ENCODE measurements at regions not wholly inside any gene's neighbourhood (a gene's known extent, or its start where the extent isn't known, plus 50 kb on each side); places are given as distances from the start of the nearest gene placed in this dataset.

GRCh38 chr2:213229814-213230213, 54.5 kb upstream of the SPAG16 start:
- peaks cover 22% of the 10 kb centered on the region for H3K4me1 ChIP-seq (ENCODE audit: control insufficient read depth, low read depth, low read length)
- no peaks in the 10 kb centered on the region for H3K36me3 ChIP-seq (ENCODE audit: control insufficient read depth, low read depth, low read length)
- no peak overlapping the region for H3K4me3 ChIP-seq (ENCODE audit: low read length)
- H3K9me3 ChIP-seq (ENCODE audit: control insufficient read depth, low read depth, low read length), result no peaks in the 10 kb centered on the region
- H3K27ac ChIP-seq (ENCODE audit: low read length), result no peak overlapping the region
- H3K9ac ChIP-seq (ENCODE audit: low read length), result no peak overlapping the region
- H3K27me3 ChIP-seq (ENCODE audit: control insufficient read depth, insufficient read depth, low read length), result no peaks in the 10 kb centered on the region

GRCh38 chr2:213231966-213232365, 52.3 kb upstream of the SPAG16 start:
- H3K27ac ChIP-seq (ENCODE audit: low read length), result no peak overlapping the region
- no peak overlapping the region for H3K4me3 ChIP-seq (ENCODE audit: low read length)
- no peaks in the 10 kb centered on the region for H3K9me3 ChIP-seq (ENCODE audit: control insufficient read depth, low read depth, low read length)
- no peaks in the 10 kb centered on the region for H3K27me3 ChIP-seq (ENCODE audit: control insufficient read depth, insufficient read depth, low read length)
- H3K4me1 ChIP-seq (ENCODE audit: control insufficient read depth, low read depth, low read length), result peaks cover 26% of the 10 kb centered on the region
- H3K9ac ChIP-seq (ENCODE audit: low read length), result no peak overlapping the region
- H3K36me3 ChIP-seq (ENCODE audit: control insufficient read depth, low read depth, low read length), result no peaks in the 10 kb centered on the region

GRCh38 chr2:213232649-213233437, 51.4 kb upstream of the SPAG16 start:
- Histone ChIP-seq H3K27me3 (ENCODE audit: control insufficient read depth, insufficient read depth, low read length) (no peaks in the 10 kb centered on the region), H3K27ac (ENCODE audit: low read length) (no peak overlapping the region), H3K4me1 (ENCODE audit: control insufficient read depth, low read depth, low read length) (peaks cover 26% of the 10 kb centered on the region), H3K4me3 (ENCODE audit: low read length) (peak overlapping the region; percentile 9), H3K36me3 (ENCODE audit: control insufficient read depth, low read depth, low read length) (no peaks in the 10 kb centered on the region), H3K9me3 (ENCODE audit: control insufficient read depth, low read depth, low read length) (no peaks in the 10 kb centered on the region), H3K9ac (ENCODE audit: low read length) (no peak overlapping the region)

- Histone ChIP-seq H3K4me3 (ENCODE audit: low read length) (peak overlapping the region; percentile 9), H3K9ac (ENCODE audit: low read length) (no peak overlapping the region), H3K9me3 (ENCODE audit: control insufficient read depth, low read depth, low read length) (no peaks in the 10 kb centered on the region), H3K27me3 (ENCODE audit: control insufficient read depth, insufficient read depth, low read length) (no peaks in the 10 kb centered on the region), H3K4me1 (ENCODE audit: control insufficient read depth, low read depth, low read length) (peaks cover 28% of the 10 kb centered on the region), H3K27ac (ENCODE audit: low read length) (no peak overlapping the region), H3K36me3 (ENCODE audit: control insufficient read depth, low read depth, low read length) (no peaks in the 10 kb centered on the region)
Observed at GRCh38 chr2:213233438-213234330, 50.6 kb upstream of the SPAG16 start.

Measured in iPS-18a (cell line).